SK-N-SH treated with all-trans-retinoic acid at 6 μM for 48 hours (cell line): ENCODE measurements at regions not wholly inside any gene's neighbourhood (a gene's known extent, or its start where the extent isn't known, plus 50 kb on each side); places are given as distances from the start of the nearest gene placed in this dataset.

Source experiments
- PATZ1 ChIP-seq: fragments of 250-450 bp; sonication (Bioruptor Pico); IDR thresholded peaks from 2 replicates; pipeline ENCODE4 v1.8.0; 2020; ENCODE audit warnings: mild to moderate bottlenecking, moderate library complexity, borderline replicate concordance
- TOX ChIP-seq: fragments of 250-450 bp; sonication (Bioruptor Pico); IDR thresholded peaks from 2 replicates; pipeline ENCODE4 v1.8.0; 2021; ENCODE audit warnings: mild to moderate bottlenecking, moderate library complexity, borderline replicate concordance
- TF ChIP-seq, protein P1 (sequence below): fragments of 250-450 bp; sonication (Bioruptor Pico); IDR thresholded peaks from 2 replicates; pipeline ENCODE4 v1.5.1; 2020; ENCODE audit warnings: low read depth, mild to moderate bottlenecking, moderate library complexity

DNA sequence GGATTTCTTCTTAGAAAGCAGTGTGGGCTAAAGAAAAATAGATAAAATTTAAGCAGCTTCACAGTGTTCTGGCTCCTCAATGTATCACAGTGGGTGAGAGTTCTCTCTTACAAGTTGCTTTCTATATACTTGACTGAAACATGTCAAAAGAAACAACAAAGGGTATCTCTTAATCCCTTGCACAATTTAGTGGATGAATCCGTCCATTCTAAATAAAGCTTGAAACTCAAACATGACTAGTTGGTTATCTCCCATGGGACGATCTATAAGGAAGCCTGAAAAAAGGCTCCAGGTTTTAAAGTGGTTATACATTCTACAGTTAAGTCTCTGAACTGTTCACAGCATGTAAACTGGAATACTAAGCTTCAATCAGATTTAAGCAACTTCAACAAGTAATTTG, 993.1 kb upstream of the CNTN5 start:
- no peak for TF ChIP-seq TOX
- TF ChIP-seq, protein P1, sequence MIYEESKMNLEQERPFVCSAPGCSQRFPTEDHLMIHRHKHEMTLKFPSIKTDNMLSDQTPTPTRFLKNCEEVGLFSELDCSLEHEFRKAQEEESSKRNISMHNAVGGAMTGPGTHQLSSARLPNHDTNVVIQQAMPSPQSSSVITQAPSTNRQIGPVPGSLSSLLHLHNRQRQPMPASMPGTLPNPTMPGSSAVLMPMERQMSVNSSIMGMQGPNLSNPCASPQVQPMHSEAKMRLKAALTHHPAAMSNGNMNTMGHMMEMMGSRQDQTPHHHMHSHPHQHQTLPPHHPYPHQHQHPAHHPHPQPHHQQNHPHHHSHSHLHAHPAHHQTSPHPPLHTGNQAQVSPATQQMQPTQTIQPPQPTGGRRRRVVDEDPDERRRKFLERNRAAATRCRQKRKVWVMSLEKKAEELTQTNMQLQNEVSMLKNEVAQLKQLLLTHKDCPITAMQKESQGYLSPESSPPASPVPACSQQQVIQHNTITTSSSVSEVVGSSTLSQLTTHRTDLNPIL (CRISPR knock-in tag): no peak
- TF ChIP-seq PATZ1 (CRISPR knock-in tag): no peak
